ENCODE measurements at regions not wholly inside any gene's neighbourhood (a gene's known extent, or its start where the extent isn't known, plus 50 kb on each side); places are given as distances from the start of the nearest gene placed in this dataset.

DNA sequence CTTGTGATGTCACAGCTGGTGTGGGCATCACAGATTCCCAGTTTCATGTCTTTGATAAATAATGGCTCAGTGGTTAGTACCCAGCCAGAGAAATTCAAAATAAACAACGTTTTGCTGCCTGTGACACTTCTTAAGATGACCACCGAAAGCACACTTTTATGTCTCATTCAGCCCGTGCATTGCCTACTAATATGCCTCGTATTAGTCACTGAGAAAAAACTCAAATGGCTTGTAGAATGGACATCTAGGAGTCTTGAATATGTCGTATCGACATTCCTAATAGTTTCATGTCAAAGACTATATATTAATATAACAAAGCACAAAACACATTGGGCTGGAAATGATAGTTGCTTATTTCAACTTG is 103.9 kb upstream of the FAT1 start:
- TF ChIP-seq EZH2 (IDR thresholded peaks at IDR 0.05; ENCODE audit: borderline replicate concordance) (no peak), CTCF (IDR thresholded peaks at IDR 0.05; ENCODE audit: poor library complexity) (no peak)

Measured in hepatocyte (in vitro differentiated cells).